Ovary (tissue), 3 donors: ENCODE measurements at regions not wholly inside any gene's neighbourhood (a gene's known extent, or its start where the extent isn't known, plus 50 kb on each side); places are given as distances from the start of the nearest gene placed in this dataset.

Source experiments
- CTCF ChIP-seq, 3 donors: fragments of 450-650 bp in 2 of 3; fragments of 200-600 bp in 1 of 3; IDR thresholded peaks; one replicate each; pipeline versions ENCODE4 v1.5.1 to v1.8.0; 2016 to 2022; ENCODE audit warnings: antibody characterized with exemption in 3 of 3, mild to moderate bottlenecking in 1 of 3
- POLR2A ChIP-seq: fragments of 450-650 bp; IDR thresholded peaks from one replicate; pipeline ENCODE4 v1.6.1; 2017; ENCODE audit warnings: antibody characterized with exemption, mild to moderate bottlenecking, moderate library complexity
- donor health status: DM: no; HTN: no; CAD: no.

- no peak for TF ChIP-seq CTCF (IDR thresholded peaks at IDR 0.05)
- TF ChIP-seq POLR2A, result no peak
These were observed 299.8 kb upstream of the DNAJC19 start for GRCh38 chr3:181289306-181289705.
